C4-2B (cell line): ENCODE measurements at regions not wholly inside any gene's neighbourhood (a gene's known extent, or its start where the extent isn't known, plus 50 kb on each side); places are given as distances from the start of the nearest gene placed in this dataset.

Source experiments
- CTCF ChIP-seq: fragments of 450-650 bp; conservative IDR thresholded peaks from 2 replicates; pipeline ENCODE4 v1.5.1; 2017; ENCODE audit warnings: mild to moderate bottlenecking
- ZFX ChIP-seq: fragments of 450-650 bp; IDR thresholded peaks from 2 replicates; pipeline ENCODE4 v1.6.1; 2017

GRCh38 chr2:37764739-37765138 lies 93.3 kb upstream of the CDC42EP3 start:
- TF ChIP-seq CTCF, result no peak
- TF ChIP-seq ZFX, result no peak
